GM21786 (cell line): ENCODE measurements at regions not wholly inside any gene's neighbourhood (a gene's known extent, or its start where the extent isn't known, plus 50 kb on each side); places are given as distances from the start of the nearest gene placed in this dataset.
"Not testable (repeated sequence)": the region's sequence is repeated elsewhere in the genome, so short reads cannot be mapped to it uniquely, and the experiment has no call there.

Experiments used
- ATAC-seq: cut with Tn5 transposase; IDR thresholded peaks from one replicate; pipeline ENCODE4 v1.9.1; 2021; ENCODE audit not compliant: unreplicated experiment

- ATAC-seq, result no peak
Observed at GRCh38 chr17:34055606-34056005, 199.5 kb upstream of the CCL2 start.

- no peak for ATAC-seq
Observed at GRCh38 chr17:34059423-34060220, 195.5 kb upstream of the CCL2 start.

- ATAC-seq, result no peak
Observed at GRCh38 chr17:34066528-34066927, 188.6 kb upstream of the CCL2 start.

- ATAC-seq, result no peak
Observed at GRCh38 chr17:34067011-34067410, 188.1 kb upstream of the CCL2 start.

- no peak for ATAC-seq
Observed at GRCh38 chr17:34068571-34068970, 186.5 kb upstream of the CCL2 start.

GRCh38 chr17:34070712-34071111 is 184.4 kb upstream of the CCL2 start:
- no peak for ATAC-seq

GRCh38 chr17:34071886-34072420 is 183.1 kb upstream of the CCL2 start:
- no peak for ATAC-seq

GRCh38 chr17:34075076-34075475 is 180.0 kb upstream of the CCL2 start:
- ATAC-seq, result no peak

- no peak for ATAC-seq
Observed at GRCh38 chr17:34076743-34077631, 178.1 kb upstream of the CCL2 start.

GRCh38 chr17:34081269-34081668 is 173.8 kb upstream of the CCL2 start:
- ATAC-seq, result no peak

GRCh38 chr17:34082404-34082803 is 172.7 kb upstream of the CCL2 start:
- ATAC-seq, result no peak

- not testable (repeated sequence) for ATAC-seq
Observed at GRCh38 chr17:34089042-34089441, 166.0 kb upstream of the CCL2 start.

GRCh38 chr17:34090593-34090992 is 164.5 kb upstream of the CCL2 start:
- ATAC-seq, result no peak

GRCh38 chr17:34091975-34092374 is 163.1 kb upstream of the CCL2 start:
- ATAC-seq, result no peak

- ATAC-seq, result no peak
Observed at GRCh38 chr17:34095106-34095505, 160.0 kb upstream of the CCL2 start.

GRCh38 chr17:34098699-34099098 is 156.4 kb upstream of the CCL2 start:
- no peak for ATAC-seq

- ATAC-seq, result no peak
Observed at GRCh38 chr17:34099859-34100515, 155.1 kb upstream of the CCL2 start.

GRCh38 chr17:34107019-34107418 is 148.1 kb upstream of the CCL2 start:
- no peak for ATAC-seq

- ATAC-seq, result no peak
Observed at GRCh38 chr17:34110315-34110714, 144.8 kb upstream of the CCL2 start.

GRCh38 chr17:34113089-34113488 is 142.0 kb upstream of the CCL2 start:
- ATAC-seq, result no peak

- ATAC-seq, result no peak
Observed at GRCh38 chr17:34114174-34114573, 140.9 kb upstream of the CCL2 start.
